HG03103 (cell line): ENCODE measurements at regions not wholly inside any gene's neighbourhood (a gene's known extent, or its start where the extent isn't known, plus 50 kb on each side); places are given as distances from the start of the nearest gene placed in this dataset.

Experiments
- ATAC-seq: cut with Tn5 transposase; IDR thresholded peaks from one replicate; pipeline ENCODE4 v1.9.1; 2021; ENCODE audit warnings: low read depth; ENCODE audit not compliant: unreplicated experiment

DNA sequence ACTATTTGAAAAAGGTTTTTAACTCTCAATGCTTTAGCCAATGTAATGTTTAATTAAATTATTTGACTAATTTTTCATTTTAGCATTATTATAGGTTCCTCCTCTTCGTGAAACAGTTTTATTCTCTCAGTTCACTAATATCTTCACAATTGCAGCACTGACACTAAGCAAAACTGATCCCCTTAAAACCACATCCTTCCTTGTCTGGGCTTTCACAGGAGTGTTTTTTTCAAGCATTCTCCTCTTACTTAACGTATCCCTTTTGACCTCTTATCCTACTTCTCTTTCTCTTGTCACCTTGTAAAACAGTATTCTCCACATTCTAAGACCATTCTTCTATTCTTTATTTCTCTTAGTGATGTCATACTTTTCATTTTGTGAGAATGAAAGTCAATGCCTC, 112.8 kb downstream of the DSC3 start:
- ATAC-seq, result no peak

- no peak for ATAC-seq
Measured at GRCh38 chr18:30929065-30929464, 113.5 kb downstream of the DSC3 start.

- no peak for ATAC-seq
Measured at GRCh38 chr18:30927517-30928075, 114.9 kb downstream of the DSC3 start.

DNA sequence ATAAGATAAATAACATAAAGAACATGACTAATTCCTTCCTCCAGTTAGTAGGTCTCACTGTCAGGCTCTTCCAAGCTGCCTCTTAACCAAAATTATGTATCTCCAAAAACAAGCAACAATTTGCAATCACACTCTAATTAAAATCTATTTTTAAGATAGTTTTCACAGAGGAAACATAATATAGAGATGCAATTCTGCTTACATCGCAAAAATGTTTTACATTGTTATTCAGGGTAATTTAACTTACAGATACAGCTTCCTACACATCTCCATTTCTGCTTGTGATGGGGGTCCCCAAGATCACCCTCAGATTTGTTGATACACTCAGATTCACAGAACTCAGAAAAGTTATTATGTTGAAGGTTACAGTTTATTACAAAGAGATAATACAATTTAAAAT, 115.5 kb downstream of the DSC3 start:
- ATAC-seq, result no peak

GRCh38 chr18:30925795-30926194, 116.7 kb downstream of the DSC3 start:
- ATAC-seq, result no peak

- ATAC-seq, result no peak
Measured at GRCh38 chr18:30920757-30921156, 121.8 kb downstream of the DSC3 start.

GRCh38 chr18:30920351-30920750, 122.2 kb downstream of the DSC3 start:
- no peak for ATAC-seq

- ATAC-seq, result no peak
Measured at GRCh38 chr18:30917651-30918050, 124.9 kb downstream of the DSC3 start.

GRCh38 chr18:30915336-30915988, 127.1 kb downstream of the DSC3 start:
- ATAC-seq, result no peak

DNA sequence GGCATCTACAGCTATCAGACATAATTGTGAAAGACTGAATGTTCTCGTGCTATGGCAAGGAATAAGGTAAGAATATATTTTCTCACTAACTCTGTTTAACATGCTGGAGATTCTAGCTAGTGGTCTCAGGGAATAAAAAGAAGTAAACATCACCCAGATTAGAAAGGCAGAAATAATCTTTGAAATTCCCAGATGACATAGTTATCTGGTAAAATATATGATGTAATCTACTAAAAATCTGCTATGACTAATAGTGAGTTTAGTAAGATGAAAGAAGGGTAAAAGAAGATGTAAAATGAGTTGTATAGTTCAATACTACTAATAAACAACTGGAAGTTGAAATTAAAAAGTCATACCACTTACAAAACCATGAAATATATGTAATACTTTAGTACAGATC, 134.2 kb downstream of the DSC3 start:
- ATAC-seq, result no peak

DNA sequence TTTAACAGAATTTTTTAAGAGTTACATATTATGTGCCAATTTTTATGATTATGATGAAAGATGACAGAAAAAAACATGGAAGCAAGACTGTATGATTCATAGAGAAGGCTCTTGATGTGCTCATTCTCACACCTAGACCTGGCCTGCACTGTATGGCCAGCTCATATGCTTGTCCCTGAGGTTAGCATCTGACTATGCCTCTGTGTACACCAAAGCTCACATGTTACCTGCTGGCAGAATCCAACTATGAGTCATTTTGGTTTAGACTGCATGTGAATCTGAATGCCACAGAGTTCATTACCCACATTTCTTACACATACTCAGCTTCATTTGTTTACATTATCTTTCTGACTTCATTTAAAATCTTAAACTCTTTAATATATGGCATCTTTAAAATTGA, 139.0 kb downstream of the DSC3 start:
- ATAC-seq, result no peak

- ATAC-seq, result no peak
Measured at GRCh38 chr18:30889519-30890301, 152.8 kb downstream of the DSC3 start.

DNA sequence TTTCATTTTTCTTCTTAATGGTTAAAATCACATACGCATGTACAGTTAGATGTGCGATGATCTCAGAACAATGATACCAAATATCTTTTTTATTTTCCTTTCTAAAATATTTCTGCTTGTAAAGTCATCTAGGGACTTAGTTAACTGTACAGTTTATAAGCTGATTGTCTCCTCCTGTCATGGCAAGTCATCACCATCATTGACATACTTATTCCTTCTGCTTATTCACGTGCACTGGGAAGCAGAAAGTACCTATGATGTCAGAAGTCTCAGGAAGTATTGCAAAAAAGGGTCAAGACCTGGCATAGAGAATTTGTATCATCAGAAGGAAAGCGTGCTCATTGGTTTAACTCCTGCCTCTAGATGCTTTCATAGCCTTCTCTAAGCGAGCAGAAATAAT, 154.2 kb downstream of the DSC3 start:
- no peak for ATAC-seq

GRCh38 chr18:30886998-30887397, 155.5 kb downstream of the DSC3 start:
- no peak for ATAC-seq

GRCh38 chr18:30870466-30870865, 172.1 kb downstream of the DSC3 start:
- ATAC-seq, result no peak

- no peak for ATAC-seq
Measured at GRCh38 chr18:30862900-30863299, 179.6 kb downstream of the DSC3 start.

- ATAC-seq, result no peak
Measured at GRCh38 chr18:30860741-30861140, 181.8 kb downstream of the DSC3 start.

- ATAC-seq, result no peak
Measured at GRCh38 chr18:30859036-30859435, 183.5 kb downstream of the DSC3 start.

- ATAC-seq, result no peak
Measured at GRCh38 chr18:30858560-30858959, 184.0 kb downstream of the DSC3 start.

GRCh38 chr18:30855762-30856161, 186.8 kb downstream of the DSC3 start:
- no peak for ATAC-seq

GRCh38 chr18:30852980-30853379, 189.6 kb downstream of the DSC3 start:
- no peak for ATAC-seq

DNA sequence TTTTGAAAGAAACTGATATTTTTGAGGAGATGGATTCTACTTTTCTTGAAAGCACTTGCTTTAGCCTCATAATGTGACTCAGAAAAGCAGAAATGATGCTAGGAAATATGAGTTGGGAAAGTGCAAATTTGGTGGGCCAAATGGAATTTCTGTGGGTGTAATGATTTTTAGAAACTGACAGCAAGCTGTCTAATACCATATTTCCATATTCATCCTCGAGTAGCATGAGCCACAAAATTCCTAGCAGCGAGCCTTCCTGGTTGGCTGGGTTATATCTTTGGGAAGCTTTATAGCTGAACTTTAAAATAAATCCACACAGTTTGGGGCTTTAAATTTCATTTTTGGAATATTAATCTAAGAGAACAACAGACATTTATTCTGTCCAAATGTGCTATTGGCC, 190.0 kb downstream of the DSC3 start:
- no peak for ATAC-seq
